Gastroesophageal sphincter (tissue), 3 donors: ENCODE measurements at regions not wholly inside any gene's neighbourhood (a gene's known extent, or its start where the extent isn't known, plus 50 kb on each side); places are given as distances from the start of the nearest gene placed in this dataset.

Experiments used
- CTCF ChIP-seq, 4 experiments: fragments of 200-600 bp in 2 of 4; fragments of 450-650 bp in 2 of 4; sonication (generic) in 1 of 4; IDR thresholded peaks; one replicate each; pipeline ENCODE4 v1.5.1; 2017 to 2019; ENCODE audit warnings: antibody characterized with exemption in 4 of 4, mild to moderate bottlenecking in 2 of 4, moderate library complexity in 2 of 4
- POLR2A ChIP-seq, 2 donors: fragments of 450-650 bp; IDR thresholded peaks; one replicate each; pipeline ENCODE4 v1.6.1; 2017; ENCODE audit warnings: antibody characterized with exemption in 2 of 2, mild to moderate bottlenecking in 2 of 2, moderate library complexity in 1 of 2
- POLR2AphosphoS5 ChIP-seq: sonication (generic); formaldehyde crosslinking; IDR thresholded peaks from one replicate; pipeline ENCODE4 v1.6.1; 2017; ENCODE audit warnings: antibody characterized with exemption

DNA sequence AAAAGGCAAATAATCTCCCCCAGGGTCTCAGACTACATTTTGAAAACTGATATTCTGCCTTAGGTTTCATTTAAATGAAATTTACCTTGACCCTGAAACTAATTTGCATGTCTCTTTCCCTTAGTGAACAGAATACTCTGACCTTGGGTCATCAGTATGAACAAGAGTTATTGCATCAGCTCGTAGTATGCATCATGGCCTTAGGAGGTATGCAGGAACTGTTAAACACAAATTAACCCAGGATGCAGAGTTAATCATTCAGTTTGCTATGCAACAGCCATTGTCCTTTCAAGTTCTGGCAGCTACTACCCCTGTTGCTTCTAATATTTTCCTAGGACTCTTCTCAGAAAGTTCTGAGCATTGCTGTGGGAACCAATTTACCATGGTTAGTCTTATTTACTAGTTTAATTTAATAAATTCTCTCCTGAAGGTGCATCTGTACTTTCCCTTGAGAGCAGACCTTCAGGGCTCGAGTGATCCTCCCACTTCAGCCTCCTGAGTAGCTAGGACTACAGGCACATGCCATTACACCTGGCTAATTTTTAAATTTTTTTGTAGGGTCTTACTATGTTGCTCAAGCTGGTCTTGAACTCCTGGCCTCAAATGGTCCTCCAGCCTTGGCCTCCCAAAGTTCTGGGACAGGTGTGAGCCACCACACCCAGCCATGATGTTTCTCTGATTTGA lies 126.7 kb downstream of the TTC6 start:
- TF ChIP-seq POLR2A (IDR thresholded peaks at IDR 0.05) (no peak), CTCF (IDR thresholded peaks at IDR 0.05) (no peak), POLR2AphosphoS5 (no peak)
